NCI-H1092 treated with DMSO at 0.1 percent for 48 hours (cell line): ENCODE measurements at regions not wholly inside any gene's neighbourhood (a gene's known extent, or its start where the extent isn't known, plus 50 kb on each side); places are given as distances from the start of the nearest gene placed in this dataset.
"Not testable (repeated sequence)": the region's sequence is repeated elsewhere in the genome, so short reads cannot be mapped to it uniquely, and the experiment has no call there.

Source experiments
- DNase-seq: peaks from one replicate; lab custom pipeline; 2025; lab: John Stamatoyannopoulos, UW

DNA sequence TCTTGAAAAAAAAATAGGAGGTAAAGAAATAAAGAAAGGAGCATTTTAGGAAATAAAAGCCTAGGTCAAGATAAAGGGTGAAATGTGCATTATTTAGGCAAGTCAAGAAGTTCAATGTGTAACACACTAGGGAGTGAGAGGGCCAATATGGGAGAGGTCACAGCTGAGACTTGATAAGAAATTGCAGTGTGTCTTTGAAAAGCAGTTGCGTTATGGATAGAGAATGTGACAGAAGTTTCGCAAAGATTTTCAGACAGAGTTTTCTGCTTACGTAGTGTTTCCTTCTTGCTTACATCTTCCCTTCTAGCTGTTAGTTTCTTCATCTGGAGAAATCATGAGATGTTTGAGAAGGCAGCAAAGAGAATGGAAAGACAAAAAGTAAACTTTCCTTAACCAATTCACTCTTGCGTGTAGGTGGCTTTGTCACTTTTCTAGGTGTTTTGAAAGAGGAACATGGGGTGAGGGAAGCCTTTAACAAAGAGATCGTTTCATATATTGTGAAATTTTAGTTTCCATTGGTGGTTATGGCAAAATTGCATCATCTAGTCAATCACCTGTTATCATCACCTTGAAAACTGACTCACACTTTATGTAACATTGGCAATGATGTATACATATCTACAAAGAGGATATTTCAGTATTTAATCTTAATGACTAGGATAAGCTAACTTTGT is 975.5 kb downstream of the OLFM4 start:
- no peak for DNase-seq

DNA sequence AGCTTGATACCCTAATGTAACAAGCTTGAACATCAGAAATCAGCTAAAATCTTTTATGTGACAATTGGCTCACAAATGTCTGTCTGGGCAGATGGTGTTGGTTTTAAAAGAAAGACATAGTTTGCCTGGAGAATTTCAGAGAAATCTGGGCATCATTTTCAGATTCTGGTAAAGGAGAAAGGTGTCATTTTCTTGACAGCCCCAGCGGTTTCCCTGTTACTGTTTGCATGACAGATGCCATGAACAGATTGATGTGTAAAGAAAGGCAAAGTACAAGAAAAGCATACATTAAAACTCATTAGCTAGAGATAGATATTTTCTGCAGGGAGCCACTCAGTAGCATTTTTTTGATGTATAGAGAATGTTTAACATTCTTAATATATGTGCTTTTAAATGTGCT is 987.9 kb downstream of the OLFM4 start:
- no peak for DNase-seq

DNA sequence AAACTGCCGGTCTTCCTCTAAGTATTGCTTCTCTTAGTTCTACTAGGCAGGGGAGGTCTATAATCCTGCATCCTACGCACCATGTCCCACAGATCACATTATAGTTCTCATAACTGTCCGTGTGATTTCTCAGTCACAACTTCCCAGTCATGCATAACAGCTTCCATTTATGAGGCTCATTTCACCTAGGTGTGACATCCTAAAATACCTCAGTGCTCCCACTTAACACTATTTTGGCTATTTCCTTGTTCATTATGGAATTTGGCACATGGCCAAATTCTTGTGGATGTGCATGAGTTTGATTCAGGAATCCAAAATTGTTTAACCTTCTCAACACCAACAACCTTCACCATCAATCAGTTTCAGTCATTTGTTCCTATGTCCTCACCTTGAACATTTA is 989.9 kb downstream of the OLFM4 start:
- no peak for DNase-seq

DNA sequence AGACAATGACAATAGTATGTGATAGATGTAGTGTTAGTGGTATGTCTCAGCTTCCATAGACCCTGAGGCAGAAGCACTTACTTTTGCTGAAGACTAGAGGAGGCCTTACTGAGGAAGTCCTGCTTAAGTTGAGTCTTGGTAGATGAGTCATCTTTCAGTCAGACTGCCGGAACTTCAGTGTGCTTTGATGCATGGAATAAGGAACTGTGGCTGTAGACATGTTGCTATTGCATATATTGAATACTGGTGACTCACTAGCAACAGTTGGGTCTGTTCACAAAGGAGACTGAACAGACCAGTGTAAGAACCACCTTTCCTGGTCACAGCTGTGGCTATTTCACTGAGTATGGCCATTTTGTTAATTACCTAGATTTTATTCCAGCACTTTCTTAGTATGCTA is 1000.6 kb downstream of the OLFM4 start:
- no peak for DNase-seq

DNA sequence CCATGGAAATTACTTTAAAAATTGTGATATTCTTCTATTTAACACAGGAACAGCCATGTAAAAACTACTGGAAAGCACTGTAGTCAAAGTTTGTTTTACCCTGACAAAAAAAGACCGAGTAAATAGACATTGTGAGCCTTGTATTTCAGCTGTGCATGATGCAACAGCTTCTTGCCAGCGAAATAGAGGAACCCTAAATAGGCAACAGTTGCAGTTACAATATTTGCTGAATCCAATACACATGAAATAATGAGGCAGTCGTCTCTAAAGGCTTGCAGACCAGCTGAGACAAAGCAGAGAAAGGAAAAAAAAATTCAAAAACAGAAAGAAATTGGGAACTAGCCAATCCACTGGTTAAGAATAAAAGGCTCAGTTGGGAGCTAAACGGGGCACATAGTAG is 1001.1 kb downstream of the OLFM4 start:
- DNase-seq: no peak

DNA sequence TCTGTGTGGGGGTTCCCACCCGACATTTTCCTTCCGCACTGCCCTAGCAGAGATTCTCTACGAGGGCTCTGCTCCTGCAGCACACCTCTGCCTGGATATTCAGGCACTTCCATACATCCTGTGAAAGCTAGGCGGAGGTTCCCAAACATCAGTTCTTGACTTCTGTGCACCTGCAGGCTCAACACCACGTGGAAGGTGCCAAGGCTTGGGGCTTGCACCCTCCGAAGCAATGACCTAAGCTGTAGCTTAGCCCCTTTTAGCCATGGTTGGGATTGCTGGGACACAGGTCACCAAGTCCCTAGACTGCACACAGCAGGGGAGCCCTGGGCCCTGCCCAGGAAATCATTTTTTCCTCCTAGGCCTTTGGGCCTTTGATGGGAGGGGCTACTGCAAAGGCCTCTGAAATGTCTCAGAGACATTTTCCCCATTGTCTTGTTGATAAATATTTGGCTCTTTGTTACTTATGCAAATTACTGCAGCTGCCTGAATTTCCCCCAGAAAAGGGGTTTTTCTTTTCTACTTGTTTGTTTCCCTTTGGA is 1004.8 kb downstream of the OLFM4 start:
- DNase-seq: no peak

DNA sequence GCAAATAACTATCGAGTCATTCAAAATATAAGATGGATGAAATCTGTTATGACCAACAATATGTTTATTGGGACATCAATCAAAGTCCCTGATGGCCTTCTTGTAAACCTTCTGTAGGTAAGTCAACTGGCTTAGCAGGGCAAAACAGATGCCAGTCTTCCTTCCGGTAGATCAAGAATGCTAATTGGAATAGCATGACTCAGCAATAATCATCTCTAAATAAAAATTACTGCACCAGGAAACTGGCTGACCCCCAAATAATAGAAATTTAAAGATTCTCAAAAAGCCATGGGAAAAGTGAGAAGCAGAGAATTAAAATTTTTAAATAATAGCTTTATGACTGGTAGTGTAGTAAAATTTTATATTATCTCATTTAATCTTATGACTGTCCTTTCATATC is 1005.4 kb downstream of the OLFM4 start:
- no peak for DNase-seq

DNA sequence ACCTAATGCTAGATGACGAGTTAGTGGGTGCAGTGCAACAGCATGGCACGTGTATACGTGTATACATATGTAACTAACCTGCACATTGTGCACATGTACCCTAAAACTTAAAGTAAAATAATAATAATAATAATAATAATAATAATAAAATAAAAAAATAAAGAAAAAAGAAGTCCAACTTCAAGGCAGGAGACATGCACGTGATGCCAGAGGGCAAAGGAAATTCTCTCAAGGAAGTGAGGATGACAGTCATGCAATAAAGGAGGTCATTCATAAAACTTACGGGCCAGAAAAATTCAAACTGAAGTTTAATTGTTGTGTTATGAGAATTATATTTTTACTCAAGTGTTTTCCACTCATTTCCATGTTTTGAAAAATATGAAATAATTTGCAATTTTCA is 1028.8 kb downstream of the OLFM4 start:
- DNase-seq: not testable (repeated sequence)

DNA sequence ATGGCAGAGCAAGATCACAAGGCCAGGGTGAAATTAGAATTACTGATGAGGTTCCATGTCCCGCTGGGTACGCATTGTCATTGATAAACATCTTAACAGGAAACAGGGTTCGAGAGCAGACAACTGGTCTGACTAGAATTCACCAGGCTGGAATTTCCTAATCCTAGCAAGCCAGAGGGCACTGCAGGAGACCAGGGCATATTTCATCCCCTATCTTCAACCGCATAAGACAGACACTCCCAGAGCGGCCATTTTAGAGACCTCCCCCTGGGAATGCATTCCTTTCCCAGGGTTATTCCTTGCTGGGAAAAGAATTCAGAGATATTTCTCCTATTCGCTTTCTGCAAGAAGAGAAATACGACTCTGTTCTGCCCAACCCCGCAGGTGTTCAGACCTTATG is 1041.3 kb downstream of the OLFM4 start:
- DNase-seq: not testable (repeated sequence)

DNA sequence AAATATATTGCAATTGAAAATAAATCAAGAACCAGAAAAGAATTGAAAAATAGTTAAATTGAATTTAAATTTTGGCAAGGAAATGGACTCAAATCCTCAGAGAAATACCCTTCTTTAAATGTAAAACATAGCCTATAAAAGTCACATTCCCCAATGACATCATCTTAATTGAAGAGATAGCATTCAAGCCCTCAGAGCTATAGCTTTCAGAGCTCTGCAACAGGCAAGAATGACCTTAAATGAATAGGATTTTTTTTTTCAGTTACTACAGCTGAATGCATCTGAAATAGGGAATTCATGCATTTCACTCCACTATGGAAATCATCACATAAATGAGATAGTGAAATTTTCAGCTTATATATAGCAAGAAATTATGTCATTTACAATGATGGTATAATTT is 1049.0 kb downstream of the OLFM4 start:
- DNase-seq: no peak

DNA sequence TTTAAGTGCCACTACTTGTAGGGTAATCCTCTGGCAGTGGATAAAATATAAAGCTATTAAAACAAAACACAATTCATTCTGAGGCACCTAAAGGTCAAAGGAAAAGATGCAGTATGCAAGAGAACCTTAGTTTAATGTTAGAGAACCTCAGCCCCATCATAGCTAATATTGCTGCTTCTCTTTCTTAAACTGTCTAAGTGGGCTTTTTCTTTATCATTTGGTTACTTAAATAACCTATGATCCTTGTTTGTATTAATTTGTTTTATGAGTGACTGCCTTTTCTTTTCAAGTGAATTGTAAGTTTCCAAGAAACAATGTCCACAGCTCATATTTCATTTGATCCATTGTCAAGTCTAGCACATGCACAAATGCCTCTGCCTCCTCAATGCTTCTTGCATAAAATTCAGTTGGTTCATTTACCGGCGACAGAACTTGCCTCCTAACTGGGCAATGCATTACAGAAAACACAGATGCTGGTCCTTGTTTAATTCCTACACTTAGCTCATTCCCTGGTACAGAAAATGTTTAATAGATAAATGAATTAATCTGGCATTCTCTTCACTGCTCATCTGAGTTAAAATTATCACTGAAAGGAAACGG is 1049.8 kb downstream of the OLFM4 start:
- DNase-seq: no peak

DNA sequence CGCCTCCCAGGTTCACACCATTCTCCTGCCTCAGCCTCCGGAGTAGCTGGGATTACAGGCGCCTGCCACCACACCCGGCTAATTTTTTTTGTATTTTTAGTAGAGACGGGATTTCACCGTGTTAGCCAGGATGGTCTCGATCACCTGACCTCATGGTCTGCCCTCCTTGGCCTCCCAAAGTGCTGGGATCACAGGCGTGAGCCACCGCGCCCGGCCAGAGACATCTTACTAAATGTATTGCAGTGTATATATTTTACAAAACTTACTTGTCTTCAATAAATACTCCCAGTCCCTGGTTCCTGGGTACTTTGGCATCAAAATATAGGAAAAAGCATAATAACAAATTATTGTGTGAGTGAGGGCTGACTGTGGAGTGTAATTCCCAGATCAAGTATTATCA is 1053.7 kb downstream of the OLFM4 start:
- not testable (repeated sequence) for DNase-seq

DNA sequence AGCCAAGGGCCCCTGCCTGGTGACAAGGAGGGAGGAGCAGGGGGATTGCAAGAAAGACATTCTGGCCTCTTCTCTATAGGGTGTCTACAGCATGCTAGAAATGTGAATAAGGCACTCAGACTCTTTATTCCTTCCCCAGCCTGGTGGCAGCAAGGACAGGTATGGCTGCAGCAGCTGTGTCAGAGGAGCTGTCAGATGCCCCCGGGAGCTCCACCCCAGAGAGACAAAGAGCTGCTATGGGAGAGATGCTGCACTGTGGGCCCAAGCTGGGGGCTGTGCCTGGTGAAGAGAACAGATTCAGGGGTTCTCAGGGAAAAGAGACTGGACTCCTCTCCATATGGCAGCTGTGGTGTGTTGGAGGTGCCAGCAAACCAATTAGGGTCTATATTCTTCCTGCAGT is 1063.3 kb downstream of the OLFM4 start:
- no peak for DNase-seq

DNA sequence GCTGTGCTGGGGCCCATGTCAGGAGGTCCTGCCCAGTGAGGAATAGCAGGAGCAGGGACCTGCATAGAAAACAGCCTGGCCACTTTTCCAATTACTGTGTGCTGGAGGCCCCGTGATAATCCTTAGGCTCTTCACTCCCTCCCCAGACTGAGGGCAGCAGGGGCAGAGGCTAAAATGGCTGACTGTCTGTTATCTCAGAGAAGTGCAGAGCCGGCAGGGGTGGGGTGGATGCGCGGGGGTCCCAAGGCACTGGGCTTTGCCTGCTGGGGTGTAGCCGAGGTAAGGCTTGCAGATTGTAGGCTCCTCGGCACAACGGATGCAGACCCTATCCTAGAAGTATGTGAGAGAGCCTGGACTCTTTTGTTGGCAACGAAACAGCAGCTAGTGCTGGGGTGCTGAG is 1064.1 kb downstream of the OLFM4 start:
- no peak for DNase-seq

DNA sequence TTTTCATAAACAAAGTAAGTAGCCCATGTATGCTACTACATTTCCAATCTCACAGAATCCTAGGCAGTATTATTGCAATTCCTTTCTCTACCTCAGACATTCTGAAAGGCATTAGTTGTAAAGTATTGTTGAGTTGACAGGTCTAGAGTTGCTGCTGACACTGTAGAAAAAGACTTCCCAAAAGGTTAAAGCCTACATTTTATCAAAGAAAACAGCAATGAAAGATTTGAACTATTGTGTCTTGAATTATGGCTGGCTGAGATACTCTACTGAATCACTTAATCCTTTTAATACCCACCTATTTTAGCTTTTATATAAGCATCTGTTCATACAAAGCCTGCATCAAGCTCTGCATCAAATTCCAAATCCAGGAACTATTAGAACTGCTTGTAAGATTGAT is 1082.0 kb downstream of the OLFM4 start:
- DNase-seq: no peak

DNA sequence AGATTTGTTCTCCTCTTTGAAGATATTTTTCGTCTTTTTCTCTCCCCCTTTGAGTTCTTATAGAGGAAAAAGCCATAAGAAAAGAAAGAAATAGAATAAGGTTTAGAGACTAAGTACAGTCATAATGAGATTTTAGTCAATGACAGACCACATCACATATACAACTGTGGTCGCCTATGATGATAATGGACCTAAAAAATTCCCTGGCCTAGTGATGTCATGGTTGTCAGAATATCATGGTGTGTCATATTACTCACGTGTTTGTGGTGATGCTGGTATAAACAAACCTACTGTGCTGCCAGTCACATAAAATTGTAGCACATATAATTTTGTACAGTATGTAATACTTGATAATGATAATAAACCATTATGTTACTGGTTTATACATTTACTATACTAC is 1096.1 kb downstream of the OLFM4 start:
- DNase-seq: no peak

DNA sequence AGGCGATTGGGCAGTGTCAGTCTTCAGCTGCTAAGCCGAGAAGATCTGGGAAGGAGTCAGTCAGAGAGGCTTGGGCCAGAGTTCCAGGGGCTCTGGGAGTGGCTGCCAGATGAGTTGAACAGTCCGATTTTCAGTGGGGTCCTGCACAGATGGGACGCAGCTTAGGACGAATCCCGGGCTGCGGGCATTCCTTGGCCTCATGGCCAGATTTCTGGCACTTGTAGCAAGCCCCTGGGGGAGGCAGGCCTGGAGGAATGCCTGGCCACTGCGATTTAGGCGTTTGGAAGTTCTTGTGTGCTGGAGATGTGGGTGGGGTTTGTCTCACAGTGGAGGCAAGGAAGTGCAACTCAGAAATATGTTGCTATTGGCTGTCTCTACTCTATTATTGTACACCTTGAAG is 1102.3 kb downstream of the OLFM4 start:
- DNase-seq: not testable (repeated sequence)

DNA sequence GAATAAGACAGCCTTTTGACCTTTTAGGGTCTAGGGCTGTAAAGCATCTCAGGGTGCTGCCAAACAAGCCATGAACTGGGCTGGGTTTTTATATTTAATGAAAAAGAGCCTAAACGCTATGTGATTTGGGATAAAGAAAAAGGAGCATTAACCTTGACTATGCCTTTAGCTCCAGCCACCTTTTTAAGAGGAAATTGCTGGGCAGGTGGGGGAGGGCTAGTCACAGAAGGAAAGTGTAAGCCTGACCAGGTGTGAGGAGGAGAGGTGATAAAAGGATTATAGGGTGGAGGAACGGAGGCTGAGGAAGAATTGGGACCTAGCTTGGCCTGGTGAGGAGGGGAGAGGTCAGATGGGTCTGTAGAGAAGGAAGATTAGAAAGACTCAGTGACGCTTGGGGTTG is 1102.8 kb downstream of the OLFM4 start:
- not testable (repeated sequence) for DNase-seq

DNA sequence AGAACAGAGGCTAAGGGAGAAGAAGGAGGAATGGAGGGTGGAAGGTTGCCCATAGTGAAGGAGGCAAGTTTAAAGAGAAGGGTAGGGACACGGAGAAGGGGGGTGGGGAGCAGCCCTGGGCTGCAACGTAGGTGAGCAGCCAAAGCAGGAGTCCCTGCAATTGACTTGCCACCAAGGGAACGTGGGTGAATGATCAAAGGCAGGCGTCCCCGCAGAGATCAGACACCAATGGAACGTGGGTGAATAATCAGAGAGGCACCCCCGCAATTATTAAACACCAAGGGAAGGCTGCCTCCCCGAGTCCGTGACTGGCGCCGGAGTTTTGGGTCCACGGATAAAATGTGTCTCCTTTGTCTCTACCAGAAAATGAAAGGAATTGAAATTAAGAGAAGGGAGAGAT is 1103.5 kb downstream of the OLFM4 start:
- DNase-seq: not testable (repeated sequence)

DNA sequence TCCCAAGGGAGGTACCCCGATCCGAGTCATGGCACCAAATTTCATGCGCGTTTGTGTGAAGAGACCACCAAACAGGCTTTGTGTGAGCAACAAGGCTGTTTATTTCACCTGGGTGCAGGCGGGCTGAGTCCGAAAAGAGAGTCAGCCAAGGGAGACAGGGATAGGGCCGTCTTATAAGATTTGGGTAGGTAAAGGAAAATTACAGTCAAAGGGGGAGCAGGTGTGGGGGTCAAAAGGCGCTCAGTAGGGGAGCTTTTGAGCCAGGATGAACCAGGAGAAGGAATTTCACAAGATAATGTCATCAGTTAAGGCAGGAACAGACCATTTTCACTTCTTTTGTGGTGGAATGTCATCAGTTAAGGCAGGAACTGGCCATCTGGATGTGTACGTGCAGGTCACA is 1104.1 kb downstream of the OLFM4 start:
- not testable (repeated sequence) for DNase-seq

DNA sequence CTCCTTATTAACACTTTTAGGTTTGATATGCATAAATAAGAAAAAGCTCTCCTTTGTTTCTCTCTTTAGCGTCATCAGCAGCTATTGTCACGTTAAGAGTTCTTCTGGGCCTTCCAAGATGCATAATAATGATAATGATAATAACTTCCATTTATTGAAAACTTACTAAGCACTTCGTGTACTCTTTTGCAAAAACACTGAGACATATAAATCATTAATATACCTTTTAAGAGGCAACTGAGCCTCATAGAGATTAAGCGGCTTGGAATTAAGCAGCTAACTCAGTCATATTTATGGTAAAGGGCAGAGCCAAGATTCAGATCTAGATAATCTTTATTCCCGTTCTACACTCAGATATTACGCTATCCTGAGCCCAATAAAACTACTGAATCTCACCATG is 1105.1 kb downstream of the OLFM4 start:
- no peak for DNase-seq

DNA sequence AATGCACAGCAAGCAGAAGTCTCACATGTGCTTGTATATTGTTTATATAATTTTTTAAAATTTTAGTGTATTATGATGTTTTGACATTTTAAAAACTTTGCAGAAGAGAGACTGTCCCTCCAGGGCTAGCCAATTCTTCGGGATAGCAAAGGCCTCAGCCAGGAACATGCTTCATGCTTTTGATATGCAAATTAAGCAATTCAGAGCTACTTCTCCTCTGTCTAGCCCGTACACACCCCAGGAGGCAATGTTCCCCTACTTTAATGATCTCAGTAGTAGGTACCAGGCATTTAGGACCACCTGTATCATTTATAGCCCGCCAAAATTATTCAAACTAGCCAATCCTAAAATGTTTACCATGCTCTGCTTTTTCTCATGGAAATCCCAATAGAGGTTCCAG is 1116.2 kb downstream of the OLFM4 start:
- DNase-seq: no peak

DNA sequence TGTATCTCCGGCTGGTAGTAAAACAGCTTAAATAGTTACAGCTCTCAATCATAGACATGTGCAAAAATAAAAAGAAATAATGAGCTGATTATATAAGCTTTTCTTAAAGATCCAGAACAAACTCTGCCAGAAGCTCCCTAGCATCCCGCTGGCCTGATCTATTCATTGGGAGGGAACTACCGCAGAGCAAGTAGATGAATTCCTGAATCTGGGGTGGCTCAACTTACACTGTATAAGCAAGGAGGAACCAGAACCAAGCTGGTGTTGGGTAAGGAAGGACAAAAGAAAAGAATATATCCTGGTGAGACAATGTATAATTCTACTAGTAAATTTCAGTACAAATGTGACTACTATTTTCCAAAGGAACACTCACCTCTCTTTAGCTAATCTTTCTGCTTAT is 1122.2 kb downstream of the OLFM4 start:
- no peak for DNase-seq

DNA sequence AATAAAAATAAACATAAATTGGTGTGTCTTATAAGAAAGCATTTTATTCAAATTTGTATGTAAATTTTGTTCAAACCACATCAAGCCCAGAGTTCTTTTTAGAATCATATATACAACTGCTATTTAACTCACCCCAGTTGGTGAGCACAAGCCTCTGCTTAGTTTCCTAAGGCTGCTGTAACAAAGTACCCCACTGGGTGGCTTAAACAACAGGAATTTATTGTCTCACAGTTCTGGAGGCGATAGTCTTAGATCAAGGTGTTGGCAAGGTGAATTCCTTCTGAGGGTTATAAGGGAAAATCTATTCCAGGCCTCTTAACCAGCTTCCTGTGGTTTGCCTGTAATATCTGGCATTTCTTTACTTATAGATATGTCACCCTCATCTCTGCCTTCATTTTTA is 1133.5 kb downstream of the OLFM4 start:
- DNase-seq: no peak
